OCI-M1 (cell line): ENCODE measurements at regions not wholly inside any gene's neighbourhood (a gene's known extent, or its start where the extent isn't known, plus 50 kb on each side); places are given as distances from the start of the nearest gene placed in this dataset.
"Not testable (repeated sequence)": the region's sequence is repeated elsewhere in the genome, so short reads cannot be mapped to it uniquely, and the experiment has no call there.

ENCODE experiments used
- DNase-seq: peaks from one replicate; lab custom pipeline; 2025; lab: John Stamatoyannopoulos, UW

- peak; percentile 84 for DNase-seq
These were observed 115.9 kb downstream of the OTOR start for GRCh38 chr20:16864069-16864468.

DNA sequence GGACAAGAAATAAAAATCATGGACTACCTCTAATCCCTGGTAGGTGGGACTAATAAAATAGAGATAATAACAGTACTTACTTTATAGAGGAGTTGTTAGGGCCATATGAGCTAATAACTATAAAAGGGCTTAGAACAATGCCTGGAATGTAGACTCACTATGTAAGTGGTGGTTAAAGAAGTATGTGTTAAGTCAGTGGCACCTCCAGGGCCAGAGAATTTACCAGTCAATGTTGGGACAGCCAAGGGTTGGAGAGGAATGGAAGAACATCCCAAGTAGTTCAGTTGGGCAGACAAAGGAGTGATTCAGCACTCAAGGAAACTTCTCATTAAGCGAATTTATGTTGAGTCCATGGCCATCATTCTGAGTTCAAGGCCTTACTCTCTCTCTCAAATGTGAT, 116.8 kb downstream of the OTOR start:
- DNase-seq, result no peak

DNA sequence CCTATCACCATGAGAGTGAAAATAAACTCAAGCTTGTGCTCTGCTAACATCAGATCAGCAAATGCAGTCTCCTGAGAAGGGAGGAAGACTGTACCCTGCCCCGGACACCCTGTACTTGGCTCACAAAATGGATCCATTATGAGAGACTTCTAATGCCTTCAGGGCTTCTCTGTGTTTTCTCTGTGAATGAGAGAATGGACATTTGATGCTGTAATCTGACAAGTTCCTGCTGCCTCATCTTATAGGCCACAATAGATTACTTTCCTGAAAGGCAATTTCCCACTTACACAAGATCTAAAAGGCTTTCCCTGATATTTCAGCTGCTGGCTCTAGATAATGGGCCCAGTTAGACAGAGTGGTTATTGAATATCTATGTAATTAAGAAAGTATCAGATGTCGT, 117.2 kb downstream of the OTOR start:
- no peak for DNase-seq

GRCh38 chr20:16873124-16873523, 125.0 kb downstream of the OTOR start:
- not testable (repeated sequence) for DNase-seq

DNA sequence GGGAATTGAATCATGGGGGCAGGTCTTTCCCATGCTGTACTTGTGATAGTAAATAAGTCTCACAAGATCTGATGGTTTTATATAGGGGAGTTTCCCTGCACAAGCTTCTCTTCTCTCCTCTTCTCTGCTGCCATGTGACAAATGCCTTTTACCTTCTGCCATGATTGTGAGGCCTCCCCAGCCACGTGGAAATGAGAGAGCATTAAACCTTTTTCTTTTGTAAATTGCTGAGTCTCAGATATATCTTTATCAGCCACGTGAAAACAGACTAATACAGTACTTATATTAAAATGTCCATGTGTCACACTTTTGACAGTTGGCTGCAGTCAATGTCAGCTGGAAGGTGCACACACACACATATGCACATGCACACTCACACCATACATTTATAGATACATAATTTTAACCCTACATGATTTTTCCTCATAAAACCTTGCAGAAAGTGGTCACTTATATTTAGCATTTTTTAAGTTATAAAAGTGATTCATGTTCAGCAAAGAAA, 128.9 kb downstream of the OTOR start:
- DNase-seq, result no peak

GRCh38 chr20:16885746-16886145, 137.6 kb downstream of the OTOR start:
- DNase-seq, result no peak

DNA sequence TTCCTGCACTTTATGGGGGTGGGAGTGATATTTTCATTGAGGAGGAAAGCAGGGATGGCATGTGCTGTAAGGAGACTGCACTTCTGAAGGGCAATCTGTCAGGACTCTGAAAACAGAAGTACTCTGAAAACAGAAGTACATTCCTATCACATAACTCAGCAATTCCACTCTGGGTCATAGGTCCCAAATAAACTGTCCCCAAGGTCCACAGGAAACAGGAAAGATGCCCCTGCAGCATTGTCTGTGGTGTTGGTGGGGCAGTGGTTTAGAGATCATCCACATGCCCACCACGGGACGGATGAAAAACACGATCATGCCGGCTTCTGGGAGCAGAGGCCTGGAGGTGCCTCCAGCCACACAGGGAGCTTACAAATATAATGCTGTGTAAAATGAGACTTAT, 150.3 kb downstream of the OTOR start:
- DNase-seq, result no peak

DNA sequence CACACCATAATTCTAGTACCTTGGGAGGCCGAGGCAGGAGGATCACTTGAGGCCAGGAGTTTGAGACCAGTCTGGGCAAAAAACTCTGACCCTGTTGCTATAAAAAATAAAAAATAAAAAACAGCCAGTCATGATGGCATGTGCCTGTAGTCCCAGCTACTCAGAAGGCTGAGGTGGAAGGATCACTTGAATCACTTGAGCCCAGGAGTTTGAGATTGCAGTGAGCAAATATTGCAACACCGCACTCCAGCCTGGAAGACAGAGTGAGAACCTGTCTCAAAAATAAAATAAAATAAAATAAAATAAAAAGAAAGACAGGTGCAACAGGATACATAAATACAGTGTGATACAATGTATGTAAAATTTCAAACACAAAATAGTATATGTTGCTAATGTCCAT, 154.5 kb downstream of the OTOR start:
- no peak for DNase-seq

- DNase-seq, result peak; percentile 5
These were observed 156.6 kb downstream of the OTOR start for GRCh38 chr20:16904751-16905150.

DNA sequence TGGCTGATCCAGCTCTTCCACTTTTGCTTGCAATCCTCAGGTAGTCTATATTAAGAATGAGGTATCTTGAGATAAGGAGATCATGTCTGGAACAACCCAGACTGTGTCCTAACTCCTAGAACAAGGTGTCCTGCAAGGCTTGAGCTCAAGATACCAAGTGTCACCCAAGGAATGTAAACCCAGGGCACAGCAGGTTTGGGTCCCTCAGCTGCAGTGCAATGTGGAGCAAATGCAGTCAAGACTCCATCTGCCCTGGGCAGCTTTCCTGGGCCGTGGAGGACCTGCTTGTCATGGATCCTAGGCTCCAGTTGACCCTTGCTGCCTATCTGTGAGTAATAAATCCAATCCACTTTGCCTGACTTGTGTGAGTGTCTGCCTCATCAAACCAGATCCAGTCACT, 166.1 kb downstream of the OTOR start:
- no peak for DNase-seq

GRCh38 chr20:16916165-16916564, 168.0 kb downstream of the OTOR start:
- no peak for DNase-seq

- no peak for DNase-seq
These were observed 169.5 kb downstream of the OTOR start for GRCh38 chr20:16917636-16918035.

- no peak for DNase-seq
These were observed 170.2 kb downstream of the OTOR start for GRCh38 chr20:16918366-16918765.

- DNase-seq, result no peak
These were observed 171.7 kb downstream of the OTOR start for GRCh38 chr20:16919841-16920240.

DNA sequence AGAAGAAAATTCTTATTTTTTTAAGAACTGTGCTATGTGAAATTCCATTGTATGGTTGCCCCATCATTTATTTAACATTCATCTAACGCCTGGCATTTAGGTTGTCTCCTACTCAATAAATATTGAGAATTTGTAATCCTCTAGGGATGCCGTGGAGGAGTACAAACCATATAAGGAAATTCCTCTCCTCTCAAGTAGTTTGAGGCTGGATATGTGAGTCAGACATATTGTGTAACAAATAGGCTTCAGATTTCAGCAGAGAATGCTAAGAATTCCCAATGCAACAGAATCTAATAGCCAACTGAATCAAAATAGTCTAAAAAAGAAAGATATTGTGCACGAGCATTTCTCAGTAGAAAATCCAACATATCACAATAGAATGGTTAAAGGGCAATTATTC, 174.7 kb downstream of the OTOR start:
- no peak for DNase-seq

DNA sequence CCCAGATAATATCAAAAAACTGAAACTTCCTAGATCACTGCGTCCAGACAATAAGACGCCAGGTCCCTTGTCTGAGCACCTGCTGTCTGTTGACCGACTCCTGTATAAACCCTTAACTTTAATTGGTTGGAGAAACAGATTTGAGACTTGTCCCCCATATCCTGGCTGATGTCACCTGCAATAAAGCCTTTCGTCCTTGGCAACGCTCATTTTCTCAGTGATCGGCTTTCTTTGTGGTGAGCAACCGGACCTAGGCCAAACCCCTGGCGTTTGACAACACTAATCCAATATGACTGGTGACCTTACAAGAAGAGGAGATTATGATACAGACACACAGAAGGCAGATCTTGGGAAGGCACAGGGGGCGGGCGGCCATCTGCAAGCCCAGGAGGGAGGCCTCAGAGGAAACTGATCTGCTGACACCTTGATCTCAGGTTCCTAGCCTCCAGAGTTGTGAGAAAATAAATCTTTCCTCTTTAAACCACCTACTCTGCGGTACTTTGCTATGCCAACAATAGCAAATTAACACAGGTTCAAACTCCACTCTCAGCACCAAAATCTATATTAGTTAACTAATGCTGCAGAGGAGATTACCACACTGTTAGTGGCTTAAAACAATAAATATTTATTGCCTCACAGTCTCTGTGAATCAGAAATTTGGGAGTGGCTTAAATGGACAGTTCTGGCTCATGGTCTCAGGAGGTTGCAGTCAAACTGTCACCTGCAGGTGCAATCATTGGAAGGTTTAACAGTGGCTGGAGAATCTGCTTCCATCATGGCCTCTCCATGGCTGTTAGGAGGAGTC, 178.7 kb downstream of the OTOR start:
- DNase-seq, result no peak

DNA sequence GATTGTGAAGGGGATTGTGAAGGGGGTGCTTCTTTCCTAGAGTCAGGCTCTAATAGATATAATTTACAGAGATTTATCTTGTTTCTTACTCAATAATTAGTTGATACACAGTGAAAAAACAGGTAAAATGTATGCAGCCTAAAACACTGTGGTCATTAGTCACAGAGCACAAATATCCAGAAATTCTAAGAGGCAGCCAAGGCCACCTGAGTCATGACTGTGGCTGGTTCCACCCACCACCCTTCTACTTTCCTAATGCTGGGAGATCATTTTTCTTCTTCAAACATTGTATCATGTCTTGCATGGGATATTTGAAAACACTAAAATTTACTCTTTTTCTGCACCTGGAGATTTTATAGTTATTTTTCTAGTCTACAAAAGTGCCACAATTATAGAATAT, 181.6 kb downstream of the OTOR start:
- no peak for DNase-seq

DNA sequence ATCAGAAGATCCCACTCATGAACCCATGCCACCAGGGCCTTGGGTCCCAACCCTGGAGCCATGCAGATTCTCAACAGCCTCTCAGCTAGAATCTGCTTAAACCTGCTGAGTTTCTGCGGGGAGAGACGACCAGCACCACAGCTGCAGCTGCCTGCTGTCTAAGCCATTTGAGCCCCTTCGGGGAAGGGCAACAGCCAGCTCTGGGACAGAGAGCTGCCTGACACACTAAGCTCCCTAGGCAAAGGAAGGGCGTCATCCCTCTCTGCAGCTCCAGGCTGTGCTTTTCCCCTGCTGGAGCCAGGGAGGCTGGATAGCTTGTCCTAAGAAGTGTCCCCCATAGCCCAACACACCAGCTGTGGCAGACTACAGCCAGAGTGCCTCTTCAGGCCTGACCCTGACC, 182.5 kb downstream of the OTOR start:
- no peak for DNase-seq

DNA sequence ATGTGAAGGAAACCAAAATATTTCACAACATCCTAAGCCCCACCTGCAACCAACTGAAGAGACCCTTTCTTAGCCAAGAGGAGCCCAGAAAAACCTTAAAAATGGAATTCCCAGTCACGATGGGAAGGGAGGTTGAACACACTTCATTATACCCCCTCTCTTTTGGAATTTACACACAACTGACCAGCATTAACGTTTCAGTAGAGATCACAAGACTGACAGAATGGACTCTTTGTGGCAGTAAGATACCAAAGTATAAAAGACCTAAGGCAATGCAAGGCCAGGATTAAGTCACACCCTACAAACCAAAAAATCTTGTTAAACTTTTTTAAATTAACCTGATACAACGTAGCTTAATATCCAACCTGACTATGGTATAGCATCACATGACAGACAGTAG, 190.9 kb downstream of the OTOR start:
- DNase-seq, result no peak

DNA sequence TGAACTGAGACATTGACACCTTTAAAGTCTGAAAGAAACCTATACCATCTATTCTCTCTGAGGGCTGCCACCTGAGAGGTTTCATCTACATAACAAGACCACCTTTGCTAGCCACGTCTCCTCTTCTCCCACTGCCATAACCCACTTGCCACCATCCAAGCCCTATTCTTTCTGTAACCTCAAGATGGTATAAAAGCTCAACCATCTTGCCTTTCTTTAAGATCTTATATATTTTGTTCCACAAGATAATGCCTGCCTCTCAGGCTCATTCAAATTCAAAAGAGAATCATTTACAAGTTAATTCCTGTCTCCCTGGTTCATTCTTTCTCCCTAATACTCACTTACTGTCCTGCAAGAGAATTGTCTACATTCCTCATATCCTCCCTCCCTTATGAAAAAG, 192.5 kb downstream of the OTOR start:
- no peak for DNase-seq

GRCh38 chr20:16942051-16942450, 193.9 kb downstream of the OTOR start:
- DNase-seq, result no peak

- DNase-seq, result peak; percentile 25
These were observed 194.6 kb downstream of the OTOR start for GRCh38 chr20:16942756-16943155.

DNA sequence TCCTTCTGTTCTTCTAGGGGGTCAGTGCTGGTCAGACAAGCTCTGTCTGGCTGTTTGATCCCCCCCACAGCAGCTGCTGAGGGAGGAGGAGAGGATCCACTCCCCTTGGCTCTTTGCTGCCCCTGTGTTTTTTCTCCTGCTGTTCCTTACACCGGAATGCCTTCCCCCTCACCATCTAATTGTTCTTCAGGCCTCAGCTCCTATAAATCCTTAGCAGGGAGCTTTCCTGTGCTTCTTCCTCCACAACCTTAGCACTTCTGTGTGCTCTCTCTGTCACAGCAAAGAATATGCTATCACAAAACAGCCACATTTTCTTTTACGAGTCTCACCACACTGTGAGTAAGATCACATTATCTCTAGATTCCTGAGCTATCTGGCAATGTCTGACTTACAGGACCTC, 196.6 kb downstream of the OTOR start:
- DNase-seq, result no peak

GRCh38 chr20:16945619-16946018, 197.5 kb downstream of the OTOR start:
- no peak for DNase-seq
